Esophagus muscularis mucosa (tissue), 4 donors: ENCODE measurements at regions not wholly inside any gene's neighbourhood (a gene's known extent, or its start where the extent isn't known, plus 50 kb on each side); places are given as distances from the start of the nearest gene placed in this dataset.
A peak's percentile ranks its signal among the peaks of the same experiment; 100 is the strongest.

Source experiments
- DNase-seq: peaks from one replicate; pipeline ENCODE4 v3.0.0-alpha.2; 2017; ENCODE audit errors: extremely low spot score
- H3K27ac ChIP-seq, 4 donors: fragments of 200-600 bp; sonication (generic); replicated peaks in 1 of 4; 1 replicate in 3 of 4; 2 replicates in 1 of 4; pipeline ENCODE4 v1.5.1; 2016 to 2019; ENCODE audit warnings: mild to moderate bottlenecking in 1 of 4
- H3K27me3 ChIP-seq, 4 donors: fragments of 200-600 bp; sonication (generic); one replicate each; pipeline versions ENCODE4 v1.5.1 to v1.6.0; 2016 to 2019
- H3K36me3 ChIP-seq, 4 donors: fragments of 200-600 bp; sonication (generic); one replicate each; pipeline ENCODE4 v1.5.1; 2016 to 2019
- H3K4me1 ChIP-seq, 4 donors: fragments of 200-600 bp; sonication (generic); one replicate each; pipeline ENCODE4 v1.5.1; 2016 to 2019
- H3K4me3 ChIP-seq, 4 donors: fragments of 200-600 bp; sonication (generic); 1 replicate in 2 of 4; 2 replicates in 2 of 4; pipeline ENCODE4 v1.5.1; 2016 to 2019; ENCODE audit warnings: mild to moderate bottlenecking in 4 of 4, moderate library complexity in 1 of 4
- H3K9me3 ChIP-seq, 4 donors: fragments of 200-600 bp; sonication (generic); 1 replicate in 3 of 4; 2 replicates in 1 of 4; pipeline ENCODE4 v1.5.1; 2016 to 2019
- CTCF ChIP-seq, 3 experiments: fragments of 200-600 bp in 2 of 3; fragments of 450-650 bp in 1 of 3; sonication (generic) in 2 of 3; IDR thresholded peaks; one replicate each; pipeline ENCODE4 v1.5.1; 2017 to 2019; ENCODE audit warnings: antibody characterized with exemption in 3 of 3, mild to moderate bottlenecking in 2 of 3, moderate library complexity in 1 of 3
- EP300 ChIP-seq: sonication (generic); formaldehyde crosslinking; IDR thresholded peaks from one replicate; pipeline ENCODE4 v1.6.1; 2017; ENCODE audit warnings: antibody characterized with exemption
- POLR2A ChIP-seq: fragments of 450-650 bp; IDR thresholded peaks from one replicate; pipeline ENCODE4 v1.6.1; 2017; ENCODE audit warnings: antibody characterized with exemption, moderate library complexity, mild to moderate bottlenecking, low read depth
- POLR2AphosphoS5 ChIP-seq, 2 donors: sonication (generic); formaldehyde crosslinking; IDR thresholded peaks; one replicate each; pipeline ENCODE4 v1.6.1; 2017; ENCODE audit warnings: antibody characterized with exemption in 2 of 2
- WGBS: methylation state at CpG from one replicate; pipeline ENCODE4 v1.1.5; 2018; 5-methylcytosine and 5-hydroxymethylcytosine counted together
- intact Hi-C: fragments of 100-400 bp; cut with DNase I; formaldehyde crosslinking; loops from one replicate; pipeline ENCODE4 v1.15.1; 2023

- Histone ChIP-seq H3K4me1 (peaks cover 0 to 20% (median 16%) of the 10 kb centered on the region in 4 donors), H3K4me3 (no peak overlapping the region), H3K27ac (peak overlapping the region in 3 of 4 donors; percentile 18 to 65 (median 60)), H3K27me3 (no peaks in the 10 kb centered on the region), H3K36me3 (no peaks in the 10 kb centered on the region), H3K9me3 (no peaks in the 10 kb centered on the region)
- peak; percentile 50 for DNase-seq
- WGBS: 86% methylated on average over 2 of the region's 2 CpGs
- no peak for TF ChIP-seq CTCF (IDR thresholded peaks at IDR 0.05)
- TF ChIP-seq POLR2A: no peak
- no peak for TF ChIP-seq EP300
- peak in 1 of 2 donors; percentile 12 for TF ChIP-seq POLR2AphosphoS5 (IDR thresholded peaks at IDR 0.05)
- intact Hi-C loops: no loop called here
Observed at GRCh38 chr3:70647823-70648222, 335.4 kb upstream of the MDFIC2 start.

- DNase-seq: no peak
- H3K36me3 ChIP-seq: no peaks in the 10 kb centered on the region
- peak overlapping the region; percentile 17 to 65 (median 39) for H3K27ac ChIP-seq
- H3K4me3 ChIP-seq: no peak overlapping the region
- no peaks in the 10 kb centered on the region for H3K9me3 ChIP-seq
- 46% methylated on average over 2 of the region's 2 CpGs for WGBS
- peaks cover 0 to 20% (median 16%) of the 10 kb centered on the region in 4 donors for H3K4me1 ChIP-seq
- H3K27me3 ChIP-seq: no peaks in the 10 kb centered on the region
- no peak for TF ChIP-seq POLR2AphosphoS5 (IDR thresholded peaks at IDR 0.05)
- no peak for TF ChIP-seq EP300
- no peak for TF ChIP-seq CTCF (IDR thresholded peaks at IDR 0.05)
- TF ChIP-seq POLR2A: no peak
- intact Hi-C loops: no loop called here
Observed at GRCh38 chr3:70647094-70647493, 334.7 kb upstream of the MDFIC2 start.

GRCh38 chr3:70646635-70647034 lies 334.2 kb upstream of the MDFIC2 start:
- peaks cover 0 to 20% (median 16%) of the 10 kb centered on the region in 4 donors for H3K4me1 ChIP-seq
- H3K9me3 ChIP-seq: no peaks in the 10 kb centered on the region
- no peak for TF ChIP-seq CTCF (IDR thresholded peaks at IDR 0.05)
- no peak for TF ChIP-seq EP300
- no peak for TF ChIP-seq POLR2AphosphoS5 (IDR thresholded peaks at IDR 0.05)
- TF ChIP-seq POLR2A: no peak
- intact Hi-C loops: no loop called here
- H3K27me3 ChIP-seq: no peaks in the 10 kb centered on the region
- peak overlapping the region; percentile 17 to 65 (median 39) for H3K27ac ChIP-seq
- no peak overlapping the region for H3K4me3 ChIP-seq
- DNase-seq: no peak
- no peaks in the 10 kb centered on the region for H3K36me3 ChIP-seq

- peak; percentile 31 for DNase-seq
- H3K27me3 ChIP-seq: no peaks in the 10 kb centered on the region
- H3K36me3 ChIP-seq: no peaks in the 10 kb centered on the region
- H3K4me3 ChIP-seq: no peak overlapping the region
- no peak overlapping the region for H3K27ac ChIP-seq
- intact Hi-C loops: no loop called here
- peaks cover 0 to 4% (median 0%) of the 10 kb centered on the region in 4 donors for H3K9me3 ChIP-seq
- no peaks in the 10 kb centered on the region for H3K4me1 ChIP-seq
- no peak for TF ChIP-seq CTCF (IDR thresholded peaks at IDR 0.05)
Observed at GRCh38 chr3:70640481-70640880, 328.0 kb upstream of the MDFIC2 start.

- TF ChIP-seq POLR2AphosphoS5 (IDR thresholded peaks at IDR 0.05) (no peak), POLR2A (no peak), CTCF (IDR thresholded peaks at IDR 0.05) (no peak), EP300 (no peak)
- peak; percentile 37 for DNase-seq
- peaks cover 0 to 4% (median 0%) of the 10 kb centered on the region in 4 donors for H3K9me3 ChIP-seq
- H3K36me3 ChIP-seq: no peaks in the 10 kb centered on the region
- intact Hi-C loops: no loop called here
- no peaks in the 10 kb centered on the region for H3K4me1 ChIP-seq
- no peak overlapping the region for H3K27ac ChIP-seq
- H3K4me3 ChIP-seq: no peak overlapping the region
- WGBS: 40% methylated on average over 2 of the region's 2 CpGs
- H3K27me3 ChIP-seq: no peaks in the 10 kb centered on the region
Observed at GRCh38 chr3:70635301-70635700, 322.9 kb upstream of the MDFIC2 start.
